Stimulated activated CD8-positive, alpha-beta memory T cell treated with anti-CD3 and anti-CD28 coated beads, Interleukin-7, amount 100 ng/mL, for 24 hours (primary cell): ENCODE measurements at regions not wholly inside any gene's neighbourhood (a gene's known extent, or its start where the extent isn't known, plus 50 kb on each side); places are given as distances from the start of the nearest gene placed in this dataset.

Source experiments
- DNase-seq: peaks from one replicate; pipeline ENCODE4 v3.0.0-alpha.2; 2020; ENCODE audit warnings: low read depth

DNA sequence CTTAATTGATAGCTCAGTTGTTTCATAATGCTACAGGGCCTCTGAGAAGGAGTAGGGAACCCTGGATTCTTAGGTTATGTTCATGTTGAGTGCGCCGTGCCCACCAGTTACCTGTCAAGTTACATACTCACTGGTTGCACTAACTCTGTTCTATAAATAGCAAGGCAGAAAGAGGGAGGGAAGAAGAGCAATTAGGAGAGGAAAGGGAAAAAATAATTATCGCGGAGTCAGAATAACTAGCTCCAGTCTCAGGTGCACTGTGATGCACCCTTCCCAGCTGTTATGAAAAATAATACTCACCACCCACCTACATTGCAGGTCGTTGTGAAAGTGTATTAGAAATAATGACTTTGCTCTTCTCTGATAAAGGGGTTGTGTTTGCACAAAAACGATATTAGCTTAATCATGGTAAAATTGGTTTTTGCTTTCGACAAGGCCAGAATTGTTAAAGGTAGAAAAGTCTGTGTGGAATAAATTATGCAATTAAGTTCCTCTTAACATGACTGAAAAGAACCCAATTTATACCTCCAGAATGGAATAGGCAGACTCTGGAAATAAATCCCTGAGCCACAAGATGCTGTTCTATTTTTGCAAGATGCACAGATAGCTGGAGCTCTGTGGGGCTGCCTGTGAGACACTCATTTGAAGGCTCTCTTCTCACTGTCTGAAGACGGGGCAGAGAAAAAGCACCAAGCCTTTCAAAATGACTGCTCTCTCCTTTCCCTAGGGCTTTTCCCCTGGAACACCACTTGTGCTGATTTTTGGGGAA is 137.6 kb upstream of the PITRM1 start:
- no peak for DNase-seq

DNA sequence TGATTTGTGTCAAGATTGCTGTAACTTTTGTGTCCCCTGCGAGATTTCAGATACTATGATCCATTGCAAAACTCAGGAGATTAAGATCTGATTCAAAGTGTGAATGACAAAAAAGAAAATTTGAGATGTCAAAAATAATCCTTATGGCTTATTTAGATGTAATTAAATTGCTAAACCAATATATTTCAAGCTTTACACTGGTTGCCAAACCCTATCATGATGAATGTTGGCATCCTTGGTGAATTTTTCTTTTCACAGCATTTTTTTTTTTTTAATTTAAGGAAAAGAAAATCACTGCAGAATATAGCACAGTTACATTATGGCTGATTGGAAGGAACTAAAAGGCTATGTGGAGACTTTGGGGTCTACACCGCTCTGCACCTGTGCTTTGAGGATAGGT is 133.5 kb upstream of the PITRM1 start:
- no peak for DNase-seq

GRCh38 chr10:3295582-3296151 is 123.1 kb upstream of the PITRM1 start:
- no peak for DNase-seq

DNA sequence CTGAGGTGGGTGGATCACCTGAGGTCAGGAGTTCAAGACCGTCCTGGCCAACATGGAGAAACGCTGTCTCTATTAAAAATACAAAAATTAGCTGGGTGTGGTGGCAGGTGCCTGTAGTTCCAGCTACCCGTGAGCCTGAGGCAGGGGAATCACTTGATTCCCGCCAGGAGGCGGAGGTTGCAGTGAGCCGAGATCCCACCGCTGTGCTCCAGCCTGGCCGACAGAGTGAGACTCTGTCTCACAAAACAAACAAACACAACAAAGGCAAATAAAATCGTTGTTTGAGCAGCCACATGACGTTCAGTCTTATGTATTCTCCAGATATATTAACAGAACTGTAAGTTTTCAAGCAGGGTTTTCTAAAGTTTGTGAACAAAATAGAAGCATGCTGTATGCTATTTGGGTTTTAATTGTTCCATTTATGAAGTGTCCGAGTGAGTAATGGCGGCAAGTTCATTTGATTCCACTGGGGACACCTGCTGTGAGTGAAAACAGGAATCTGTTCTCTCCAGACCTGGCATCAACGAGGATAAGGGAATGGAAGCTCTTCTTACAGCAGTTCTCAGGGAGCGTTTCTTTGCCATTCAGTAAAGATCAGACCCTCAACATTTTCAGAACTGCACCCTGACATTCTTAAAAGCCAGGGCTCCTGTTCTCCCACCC is 122.5 kb upstream of the PITRM1 start:
- DNase-seq = no peak

- DNase-seq = no peak
Measured at GRCh38 chr10:3293581-3294431, 121.2 kb upstream of the PITRM1 start.

- DNase-seq = no peak
Measured at GRCh38 chr10:3292636-3293035, 120.1 kb upstream of the PITRM1 start.

- DNase-seq = no peak
Measured at GRCh38 chr10:3290550-3290949, 118.0 kb upstream of the PITRM1 start.

DNA sequence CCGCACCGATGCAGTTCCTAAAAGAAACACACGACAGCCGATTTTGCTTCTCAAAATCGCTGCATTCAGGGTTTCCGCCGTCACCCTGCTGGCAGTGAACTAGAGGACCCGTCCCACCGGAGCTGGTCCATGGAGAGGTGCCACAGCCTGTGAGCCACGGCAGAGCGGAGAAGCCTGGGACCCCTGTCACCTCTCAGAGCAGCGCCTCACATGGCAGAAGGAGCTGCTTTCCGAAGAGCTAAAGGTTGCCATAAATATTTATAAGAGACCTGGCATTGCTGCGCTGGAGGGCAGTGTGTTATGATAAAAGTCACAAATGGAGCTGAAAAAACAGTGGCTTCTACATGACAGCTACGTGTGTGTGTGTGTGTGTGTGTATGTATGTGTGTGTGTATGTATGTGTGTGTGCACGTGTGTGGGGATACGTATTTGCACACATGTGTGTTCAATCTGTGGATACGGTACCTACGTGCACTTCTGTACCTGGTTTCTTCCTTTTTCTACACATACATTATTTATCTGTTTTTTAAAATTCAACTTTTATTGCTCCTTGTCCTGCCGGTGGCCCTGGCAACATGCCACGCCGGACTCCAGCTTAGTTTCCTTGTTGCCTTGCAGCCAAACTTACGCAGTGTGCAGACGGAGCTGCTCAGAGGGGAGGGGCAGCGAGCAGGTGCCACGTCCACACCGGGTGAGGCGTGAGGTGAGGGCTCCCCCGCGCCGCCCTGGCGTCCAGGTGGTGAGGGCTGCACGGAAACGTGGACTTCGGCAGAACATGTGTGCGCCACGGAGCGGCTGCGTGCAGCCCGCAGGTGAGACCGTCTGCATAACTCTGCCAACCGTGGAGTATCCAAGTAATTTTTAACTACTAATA is 115.2 kb upstream of the PITRM1 start:
- DNase-seq = no peak

DNA sequence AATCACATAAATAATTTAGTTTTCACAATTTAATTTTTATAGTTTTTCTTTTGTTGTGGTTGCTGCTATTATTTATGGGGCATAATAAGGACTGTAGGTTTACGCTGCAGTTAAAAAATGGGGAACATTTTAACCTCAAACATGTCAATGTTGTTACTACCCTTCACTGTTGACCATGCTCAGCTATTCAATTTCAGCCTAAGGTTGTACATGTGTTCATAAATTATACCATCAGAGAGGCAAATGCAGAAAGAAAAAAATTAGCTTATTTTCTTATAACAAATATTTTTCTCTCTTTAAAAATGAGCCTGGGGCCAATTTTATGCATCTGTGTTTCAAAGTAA is 110.1 kb upstream of the PITRM1 start:
- DNase-seq = no peak

- no peak for DNase-seq
Measured at GRCh38 chr10:3281941-3282673, 109.5 kb upstream of the PITRM1 start.

DNA sequence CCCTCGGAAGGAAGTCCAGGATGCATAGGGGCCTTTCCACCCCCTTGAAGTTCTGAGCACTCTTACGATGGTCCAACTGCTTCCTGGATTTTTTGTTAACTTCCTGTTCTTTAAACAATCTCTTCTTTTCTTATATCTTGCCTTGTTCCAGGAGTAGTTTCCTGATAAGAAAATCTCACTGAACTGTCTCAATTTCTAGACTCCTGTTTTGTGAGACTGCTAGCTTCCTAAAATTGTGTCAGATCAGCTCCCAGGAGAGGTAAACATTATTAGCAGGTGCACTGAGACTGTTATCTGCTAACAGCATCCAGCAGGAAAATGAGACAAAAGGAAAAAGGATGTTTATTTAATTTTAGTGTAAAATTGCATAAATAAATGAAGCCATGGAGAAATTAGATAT is 106.2 kb upstream of the PITRM1 start:
- DNase-seq = no peak

GRCh38 chr10:3277566-3277965 is 105.0 kb upstream of the PITRM1 start:
- DNase-seq = no peak

DNA sequence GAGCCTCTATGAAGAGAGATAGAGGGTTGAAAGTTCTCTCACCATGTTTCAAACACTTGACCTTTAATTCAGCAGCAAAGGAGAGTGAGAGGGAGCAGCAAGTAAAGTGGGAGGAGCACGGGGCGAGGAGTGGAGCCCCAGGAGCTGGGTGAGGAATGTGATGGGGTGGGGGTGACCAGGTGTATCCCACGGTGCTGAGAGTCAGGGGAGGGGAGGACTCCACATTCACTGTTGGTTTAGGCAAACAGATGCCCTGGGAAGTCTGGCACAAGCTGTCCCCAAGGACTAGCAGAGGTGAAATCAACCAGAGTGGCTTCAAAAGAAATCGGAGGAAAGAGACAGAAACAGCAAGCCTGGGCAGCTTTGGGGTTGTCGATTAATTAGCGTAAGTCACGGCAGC is 101.8 kb upstream of the PITRM1 start:
- no peak for DNase-seq

DNA sequence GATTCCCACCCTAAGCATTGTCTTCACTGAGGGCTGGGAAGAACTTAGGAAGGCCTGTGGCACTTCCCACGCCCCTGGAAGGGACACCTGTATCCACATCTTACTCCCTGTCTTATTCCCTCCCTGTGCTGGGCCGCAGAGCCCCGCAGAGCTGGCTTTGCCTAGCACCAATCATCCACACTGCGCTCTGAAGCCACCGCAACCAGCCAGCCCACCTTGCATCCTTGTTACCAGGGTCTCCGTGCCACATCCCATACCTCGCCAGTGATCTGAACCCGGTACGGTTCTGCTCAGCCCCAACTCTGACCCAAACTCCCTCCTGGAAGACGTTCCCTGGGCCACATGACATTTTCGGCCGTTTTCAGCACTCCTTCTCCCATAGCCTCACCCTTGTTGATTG is 101.4 kb upstream of the PITRM1 start:
- no peak for DNase-seq

DNA sequence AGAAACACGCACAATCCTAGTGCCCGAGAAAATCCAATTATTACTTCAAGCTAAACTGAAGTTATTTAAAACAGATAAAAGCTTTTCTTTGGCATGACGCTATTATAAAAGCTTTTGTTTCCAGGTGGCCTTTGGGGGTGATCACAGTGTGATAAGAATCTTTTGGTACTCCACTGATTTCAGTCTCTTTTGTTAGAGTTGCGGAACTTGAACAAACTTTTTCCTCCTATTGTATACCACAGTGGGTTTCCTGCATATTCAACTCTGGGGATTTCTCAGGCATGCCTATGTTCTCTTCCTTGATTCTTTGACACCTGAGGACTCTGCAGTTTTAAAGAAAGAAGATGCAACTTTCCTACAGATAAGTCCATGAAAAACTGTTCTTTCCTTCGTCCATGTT is 99.7 kb upstream of the PITRM1 start:
- no peak for DNase-seq

DNA sequence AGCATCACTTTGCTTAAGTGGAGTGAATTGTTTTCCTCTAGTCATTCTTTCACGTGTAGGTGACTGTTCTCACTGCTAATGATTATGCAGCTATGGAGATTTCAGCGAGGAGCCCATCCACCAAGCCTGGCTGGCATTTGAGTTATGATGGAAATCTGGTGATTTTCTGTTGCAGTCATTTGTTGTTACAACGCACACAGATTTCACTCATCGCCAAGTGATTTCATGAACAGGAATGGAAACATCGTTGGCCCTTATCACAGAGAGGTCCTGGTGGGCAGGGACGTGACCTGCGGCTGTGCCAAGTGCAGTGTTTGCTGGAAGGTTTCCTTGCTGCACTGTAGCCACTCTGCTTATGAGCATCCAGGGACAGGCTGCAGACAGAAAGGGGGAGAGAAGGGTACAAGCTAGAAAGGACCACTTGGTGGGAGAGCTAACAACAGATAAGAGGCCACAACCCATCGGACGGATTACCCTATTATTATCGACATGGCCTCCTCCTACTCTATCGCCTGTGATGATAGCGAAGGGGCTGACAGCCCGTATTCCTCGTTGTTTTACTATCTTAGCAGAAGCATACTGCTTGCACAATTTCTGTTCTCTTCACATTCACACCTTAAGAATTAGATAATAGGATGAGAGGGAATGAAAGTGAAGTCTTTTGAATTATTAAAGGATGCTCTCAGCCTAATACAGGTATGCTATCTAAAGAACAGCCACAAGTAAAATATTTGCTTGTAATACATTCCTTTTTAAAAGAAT is 99.0 kb upstream of the PITRM1 start:
- DNase-seq = no peak

DNA sequence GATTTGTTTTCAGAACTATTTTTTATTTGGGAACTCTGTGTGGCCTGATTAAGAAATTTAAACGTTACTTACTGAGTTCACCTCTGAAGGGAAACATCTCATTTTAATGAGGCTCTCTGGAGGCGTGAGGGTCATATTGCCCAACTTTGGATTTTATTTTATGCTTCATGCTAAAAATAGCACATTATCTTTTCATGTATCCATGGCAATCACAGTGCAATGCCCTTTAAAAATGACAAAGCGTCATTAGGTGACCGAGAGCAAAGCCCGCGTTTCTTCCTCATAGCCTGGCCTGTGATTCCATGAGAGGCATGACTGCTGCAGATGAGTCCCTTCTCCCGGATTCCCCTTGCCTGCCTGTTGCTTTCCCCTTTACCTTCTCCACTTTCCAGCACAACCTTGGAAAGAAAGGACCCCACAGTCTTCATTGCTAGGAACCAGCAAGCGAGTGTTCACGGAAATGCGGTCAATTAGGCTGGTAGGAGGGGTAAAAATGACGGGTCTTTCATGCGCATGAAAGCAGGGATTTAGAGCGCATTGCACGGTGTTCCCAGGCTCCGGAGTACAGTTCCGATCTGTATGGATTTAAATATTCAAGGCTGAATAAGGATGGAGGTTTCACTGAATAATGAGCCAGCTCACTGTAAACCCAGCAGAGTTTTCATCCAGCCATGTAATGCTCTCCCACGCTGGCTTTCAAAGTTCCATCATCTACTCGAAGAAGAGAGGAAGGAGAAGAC is 98.2 kb upstream of the PITRM1 start:
- DNase-seq = no peak

GRCh38 chr10:3268025-3268424 is 95.4 kb upstream of the PITRM1 start:
- no peak for DNase-seq

DNA sequence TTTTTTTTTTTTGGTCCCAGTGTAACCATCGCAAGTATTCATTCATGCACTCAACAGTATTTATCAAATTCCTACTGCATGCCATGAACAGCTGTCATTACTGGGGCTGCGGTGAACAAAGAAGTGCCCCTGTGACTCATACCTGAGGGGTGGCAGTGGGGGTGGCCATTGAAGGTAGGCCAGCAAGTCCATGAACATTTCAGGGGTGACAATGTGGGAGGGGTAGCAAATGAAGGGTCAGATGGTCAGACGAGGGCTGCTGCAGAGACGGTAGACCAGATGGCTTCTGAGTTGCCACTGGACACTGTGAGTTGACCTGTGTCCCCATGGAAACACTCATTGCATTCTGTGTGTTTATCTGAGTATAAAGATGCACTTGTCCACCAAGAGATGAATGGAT is 92.5 kb upstream of the PITRM1 start:
- DNase-seq = no peak
